ENCODE measurements at regions not wholly inside any gene's neighbourhood (a gene's known extent, or its start where the extent isn't known, plus 50 kb on each side); places are given as distances from the start of the nearest gene placed in this dataset.
A peak's percentile ranks its signal among the peaks of the same experiment; 100 is the strongest.

- Histone ChIP-seq H3K27me3 (ENCODE audit: insufficient read depth, low read length) (peaks cover 3% of the 10 kb centered on the region), H3K4me1 (ENCODE audit: insufficient read depth, low read length) (peaks cover 6% of the 10 kb centered on the region), H2AFZ (ENCODE audit: low read depth, low read length) (no peak overlapping the region), H3K9ac (ENCODE audit: low read length) (no peak overlapping the region), H3K9me3 (ENCODE audit: insufficient read depth, low read depth, low read length) (no peaks in the 10 kb centered on the region), H3K4me2 (ENCODE audit: low read length) (no peak overlapping the region), H3K4me3 (ENCODE audit: insufficient read depth, low read depth, low read length) (no peak overlapping the region), H3K79me2 (ENCODE audit: insufficient read depth, low read length) (no peaks in the 10 kb centered on the region), H3K36me3 (ENCODE audit: insufficient read depth, low read length) (no peaks in the 10 kb centered on the region), H4K20me1 (ENCODE audit: insufficient read depth, low read length) (no peaks in the 10 kb centered on the region), H3K27ac (ENCODE audit: low read depth, low read length) (no peak overlapping the region)
- Mint-ChIP-seq H3K27ac (ENCODE audit: unreplicated experiment) (no peak overlapping the region), H3K4me1 (ENCODE audit: low read depth, unreplicated experiment) (peaks cover 18% of the 10 kb centered on the region), H3K36me3 (ENCODE audit: low read depth, unreplicated experiment) (no peaks in the 10 kb centered on the region), H3K4me3 (ENCODE audit: unreplicated experiment) (no peak overlapping the region), H3K9me3 (ENCODE audit: unreplicated experiment) (no peaks in the 10 kb centered on the region), H3K27me3 (ENCODE audit: low read depth, unreplicated experiment) (no peaks in the 10 kb centered on the region)
- TF ChIP-seq, protein P1, sequence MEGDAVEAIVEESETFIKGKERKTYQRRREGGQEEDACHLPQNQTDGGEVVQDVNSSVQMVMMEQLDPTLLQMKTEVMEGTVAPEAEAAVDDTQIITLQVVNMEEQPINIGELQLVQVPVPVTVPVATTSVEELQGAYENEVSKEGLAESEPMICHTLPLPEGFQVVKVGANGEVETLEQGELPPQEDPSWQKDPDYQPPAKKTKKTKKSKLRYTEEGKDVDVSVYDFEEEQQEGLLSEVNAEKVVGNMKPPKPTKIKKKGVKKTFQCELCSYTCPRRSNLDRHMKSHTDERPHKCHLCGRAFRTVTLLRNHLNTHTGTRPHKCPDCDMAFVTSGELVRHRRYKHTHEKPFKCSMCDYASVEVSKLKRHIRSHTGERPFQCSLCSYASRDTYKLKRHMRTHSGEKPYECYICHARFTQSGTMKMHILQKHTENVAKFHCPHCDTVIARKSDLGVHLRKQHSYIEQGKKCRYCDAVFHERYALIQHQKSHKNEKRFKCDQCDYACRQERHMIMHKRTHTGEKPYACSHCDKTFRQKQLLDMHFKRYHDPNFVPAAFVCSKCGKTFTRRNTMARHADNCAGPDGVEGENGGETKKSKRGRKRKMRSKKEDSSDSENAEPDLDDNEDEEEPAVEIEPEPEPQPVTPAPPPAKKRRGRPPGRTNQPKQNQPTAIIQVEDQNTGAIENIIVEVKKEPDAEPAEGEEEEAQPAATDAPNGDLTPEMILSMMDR (IDR thresholded peaks at IDR 0.05; ENCODE audit: insufficient read depth, low read depth, low read length): no peak
- TF ChIP-seq EZH2 (IDR thresholded peaks at IDR 0.05; ENCODE audit: insufficient read depth, low read length): no peak
- no peak for DNase-seq (ENCODE audit: low read depth)
- FAIRE-seq: no peak
Observed at GRCh38 chr10:62964026-62964425, 147.9 kb upstream of the EGR2 start.

DNA sequence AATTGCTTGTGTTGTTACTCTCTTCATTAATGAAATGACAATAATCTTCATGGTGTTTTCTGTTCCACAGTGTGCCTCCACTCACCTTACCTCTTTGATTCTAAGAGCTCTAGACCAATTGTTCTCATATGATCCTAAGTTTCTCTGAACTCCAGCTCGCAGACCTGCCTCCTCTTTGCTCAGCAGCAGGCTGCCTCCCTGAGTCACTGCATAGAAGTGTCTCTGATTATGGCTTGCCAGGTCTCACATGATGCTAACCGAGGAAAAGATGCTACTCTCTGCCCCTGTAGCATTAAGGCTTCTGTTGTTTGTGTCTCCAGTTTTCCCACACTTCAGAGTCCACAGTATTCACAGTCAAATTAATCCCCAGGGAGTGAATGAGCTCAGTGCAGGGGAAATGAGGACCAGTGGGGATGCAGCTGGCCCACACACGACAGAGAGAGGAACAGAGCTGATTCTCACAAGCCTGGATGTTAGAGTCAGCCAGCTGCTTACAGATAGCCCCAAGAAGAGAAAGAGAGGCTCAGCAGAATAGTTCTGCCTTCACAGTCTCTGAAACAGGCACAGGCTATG is 145.9 kb upstream of the EGR2 start:
- H3K9ac ChIP-seq (ENCODE audit: low read length): no peak overlapping the region
- H3K9me3 ChIP-seq (ENCODE audit: insufficient read depth, low read depth, low read length): no peaks in the 10 kb centered on the region
- Mint-ChIP-seq H3K4me1 (ENCODE audit: low read depth, unreplicated experiment) (peaks cover 24% of the 10 kb centered on the region), H3K36me3 (ENCODE audit: low read depth, unreplicated experiment) (no peaks in the 10 kb centered on the region), H3K9me3 (ENCODE audit: unreplicated experiment) (no peaks in the 10 kb centered on the region), H3K27me3 (ENCODE audit: low read depth, unreplicated experiment) (no peaks in the 10 kb centered on the region), H3K27ac (ENCODE audit: unreplicated experiment) (no peak overlapping the region), H3K4me3 (ENCODE audit: unreplicated experiment) (no peak overlapping the region)
- peaks cover 6% of the 10 kb centered on the region for H3K4me1 ChIP-seq (ENCODE audit: insufficient read depth, low read length)
- no peak overlapping the region for H2AFZ ChIP-seq (ENCODE audit: low read depth, low read length)
- H3K4me3 ChIP-seq (ENCODE audit: insufficient read depth, low read depth, low read length): no peak overlapping the region
- DNase-seq (ENCODE audit: low read depth): peak; percentile 27
- H3K36me3 ChIP-seq (ENCODE audit: insufficient read depth, low read length): no peaks in the 10 kb centered on the region
- no peaks in the 10 kb centered on the region for H4K20me1 ChIP-seq (ENCODE audit: insufficient read depth, low read length)
- H3K79me2 ChIP-seq (ENCODE audit: insufficient read depth, low read length): no peaks in the 10 kb centered on the region
- peaks cover 3% of the 10 kb centered on the region for H3K27me3 ChIP-seq (ENCODE audit: insufficient read depth, low read length)
- no peak for FAIRE-seq
- no peak overlapping the region for H3K27ac ChIP-seq (ENCODE audit: low read depth, low read length)
- H3K4me2 ChIP-seq (ENCODE audit: low read length): no peak overlapping the region
- TF ChIP-seq, protein P1 (IDR thresholded peaks at IDR 0.05; ENCODE audit: insufficient read depth, low read depth, low read length): no peak
- TF ChIP-seq EZH2 (IDR thresholded peaks at IDR 0.05; ENCODE audit: insufficient read depth, low read length): no peak

DNA sequence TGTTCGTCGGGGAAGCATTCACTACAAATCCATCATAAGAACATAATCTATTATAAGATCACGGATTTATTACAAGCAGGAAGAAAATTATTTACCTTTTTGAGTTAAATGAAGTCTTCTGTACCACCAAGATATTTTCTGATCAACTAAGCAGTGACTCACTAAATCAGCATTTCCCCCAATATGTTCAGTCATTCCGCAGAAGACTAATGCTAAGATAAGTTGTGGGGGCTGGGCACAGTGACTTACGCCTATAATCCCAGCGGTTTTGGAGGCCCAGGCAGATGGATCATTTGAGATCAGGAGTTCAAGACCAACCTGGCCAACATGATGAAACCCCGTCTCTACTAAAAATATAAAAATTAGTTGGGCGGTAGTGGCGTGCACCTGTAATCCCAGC is 144.2 kb upstream of the EGR2 start:
- H3K27ac ChIP-seq (ENCODE audit: low read depth, low read length): no peak overlapping the region
- H3K4me2 ChIP-seq (ENCODE audit: low read length): peak overlapping the region; percentile 26
- H3K79me2 ChIP-seq (ENCODE audit: insufficient read depth, low read length): no peaks in the 10 kb centered on the region
- H3K4me3 Mint-ChIP-seq (ENCODE audit: unreplicated experiment): no peak overlapping the region
- no peaks in the 10 kb centered on the region for H3K36me3 ChIP-seq (ENCODE audit: insufficient read depth, low read length)
- peaks cover 6% of the 10 kb centered on the region for H3K4me1 ChIP-seq (ENCODE audit: insufficient read depth, low read length)
- H2AFZ ChIP-seq (ENCODE audit: low read depth, low read length): no peak overlapping the region
- H3K9me3 ChIP-seq (ENCODE audit: insufficient read depth, low read depth, low read length): no peaks in the 10 kb centered on the region
- no peaks in the 10 kb centered on the region for H3K36me3 Mint-ChIP-seq (ENCODE audit: low read depth, unreplicated experiment)
- no peaks in the 10 kb centered on the region for H3K27me3 Mint-ChIP-seq (ENCODE audit: low read depth, unreplicated experiment)
- no peaks in the 10 kb centered on the region for H4K20me1 ChIP-seq (ENCODE audit: insufficient read depth, low read length)
- no peaks in the 10 kb centered on the region for H3K27me3 ChIP-seq (ENCODE audit: insufficient read depth, low read length)
- H3K9me3 Mint-ChIP-seq (ENCODE audit: unreplicated experiment): no peaks in the 10 kb centered on the region
- no peak for TF ChIP-seq EZH2 (IDR thresholded peaks at IDR 0.05; ENCODE audit: insufficient read depth, low read length)
- TF ChIP-seq, protein P1 (IDR thresholded peaks at IDR 0.05; ENCODE audit: insufficient read depth, low read depth, low read length): no peak
- no peak overlapping the region for H3K27ac Mint-ChIP-seq (ENCODE audit: unreplicated experiment)
- peaks cover 24% of the 10 kb centered on the region for H3K4me1 Mint-ChIP-seq (ENCODE audit: low read depth, unreplicated experiment)
- no peak overlapping the region for H3K9ac ChIP-seq (ENCODE audit: low read length)
- FAIRE-seq (no peak), DNase-seq (ENCODE audit: low read depth) (peak; percentile 86)
- H3K4me3 ChIP-seq (ENCODE audit: insufficient read depth, low read depth, low read length): no peak overlapping the region
